ENCODE measurements at regions not wholly inside any gene's neighbourhood (a gene's known extent, or its start where the extent isn't known, plus 50 kb on each side); places are given as distances from the start of the nearest gene placed in this dataset.

DNA sequence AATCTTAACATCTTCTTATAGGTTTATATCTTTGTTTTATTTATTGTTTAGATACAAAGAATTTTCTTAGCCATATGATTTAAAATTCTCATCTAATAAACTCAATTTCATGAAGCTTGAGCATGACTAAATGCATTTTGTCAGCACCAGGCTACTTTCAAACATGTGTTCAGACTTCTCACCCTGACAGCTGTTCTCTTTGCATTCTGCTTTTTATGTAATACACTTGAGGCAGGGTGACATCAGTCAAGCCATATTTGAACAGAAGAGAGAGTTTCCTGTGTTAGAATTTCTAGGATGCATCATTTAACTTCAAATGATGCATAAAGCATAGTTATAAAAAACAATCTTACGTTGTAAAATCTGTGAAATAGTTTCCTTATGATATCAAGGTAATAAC is 1295.1 kb upstream of the PCDH20 start:
- TF ChIP-seq, protein P1, sequence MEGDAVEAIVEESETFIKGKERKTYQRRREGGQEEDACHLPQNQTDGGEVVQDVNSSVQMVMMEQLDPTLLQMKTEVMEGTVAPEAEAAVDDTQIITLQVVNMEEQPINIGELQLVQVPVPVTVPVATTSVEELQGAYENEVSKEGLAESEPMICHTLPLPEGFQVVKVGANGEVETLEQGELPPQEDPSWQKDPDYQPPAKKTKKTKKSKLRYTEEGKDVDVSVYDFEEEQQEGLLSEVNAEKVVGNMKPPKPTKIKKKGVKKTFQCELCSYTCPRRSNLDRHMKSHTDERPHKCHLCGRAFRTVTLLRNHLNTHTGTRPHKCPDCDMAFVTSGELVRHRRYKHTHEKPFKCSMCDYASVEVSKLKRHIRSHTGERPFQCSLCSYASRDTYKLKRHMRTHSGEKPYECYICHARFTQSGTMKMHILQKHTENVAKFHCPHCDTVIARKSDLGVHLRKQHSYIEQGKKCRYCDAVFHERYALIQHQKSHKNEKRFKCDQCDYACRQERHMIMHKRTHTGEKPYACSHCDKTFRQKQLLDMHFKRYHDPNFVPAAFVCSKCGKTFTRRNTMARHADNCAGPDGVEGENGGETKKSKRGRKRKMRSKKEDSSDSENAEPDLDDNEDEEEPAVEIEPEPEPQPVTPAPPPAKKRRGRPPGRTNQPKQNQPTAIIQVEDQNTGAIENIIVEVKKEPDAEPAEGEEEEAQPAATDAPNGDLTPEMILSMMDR (IDR thresholded peaks at IDR 0.05): no peak
- TF ChIP-seq POLR2A (IDR thresholded peaks at IDR 0.05): no peak
- TF ChIP-seq EP300 (IDR thresholded peaks at IDR 0.05): no peak
